Hepatocyte (in vitro differentiated cells): ENCODE measurements at regions not wholly inside any gene's neighbourhood (a gene's known extent, or its start where the extent isn't known, plus 50 kb on each side); places are given as distances from the start of the nearest gene placed in this dataset.

ENCODE experiments used
- DNase-seq: peaks from one replicate; pipeline ENCODE4 v3.0.0-alpha.2; 2016; ENCODE audit warnings: low spot score
- H2AFZ ChIP-seq: fragments of 200-600 bp; sonication (generic); 2 replicates; pipeline ENCODE4 v1.6.0; 2016; ENCODE audit warnings: antibody characterized with exemption, mild to moderate bottlenecking
- H3K27ac ChIP-seq: fragments of 200-600 bp; sonication (generic); 2 replicates; pipeline ENCODE4 v1.5.1; 2016; ENCODE audit warnings: mild to moderate bottlenecking
- H3K27me3 ChIP-seq: fragments of 200-600 bp; sonication (generic); 2 replicates; pipeline ENCODE4 v1.6.1; 2016
- H3K36me3 ChIP-seq: fragments of 200-600 bp; sonication (generic); replicated peaks from 2 replicates; pipeline ENCODE4 v1.5.1; 2016; ENCODE audit warnings: low read depth; ENCODE audit not compliant: insufficient read depth
- H3K4me1 ChIP-seq: fragments of 200-600 bp; sonication (generic); 2 replicates; pipeline ENCODE4 v1.5.1; 2016; ENCODE audit warnings: mild to moderate bottlenecking, moderate library complexity; ENCODE audit not compliant: insufficient read depth
- H3K4me2 ChIP-seq: fragments of 200-600 bp; sonication (generic); 2 replicates; pipeline ENCODE4 v1.6.0; 2016
- H3K4me3 ChIP-seq: fragments of 200-600 bp; sonication (generic); 2 replicates; pipeline ENCODE4 v1.5.1; 2016; ENCODE audit warnings: mild to moderate bottlenecking
- H3K79me2 ChIP-seq: fragments of 200-600 bp; sonication (generic); 2 replicates; pipeline ENCODE4 v1.6.0; 2017; ENCODE audit warnings: mild to moderate bottlenecking
- H3K9me2 ChIP-seq: fragments of 200-600 bp; sonication (generic); replicated peaks from 2 replicates; pipeline ENCODE4 v1.6.0; 2017; ENCODE audit warnings: mild to moderate bottlenecking; ENCODE audit not compliant: insufficient read depth
- H3K9me3 ChIP-seq: fragments of 200-600 bp; sonication (generic); 2 replicates; pipeline ENCODE4 v1.5.1; 2016; ENCODE audit warnings: low read depth, mild to moderate bottlenecking
- H4K20me1 ChIP-seq: fragments of 200-600 bp; sonication (generic); 2 replicates; pipeline ENCODE4 v1.6.0; 2016; ENCODE audit warnings: mild to moderate bottlenecking; ENCODE audit not compliant: insufficient read depth, poor library complexity, severe bottlenecking
- CTCF ChIP-seq: fragments of 200-600 bp; sonication (generic); IDR thresholded peaks from 2 replicates; pipeline ENCODE4 v1.5.1; 2016; ENCODE audit warnings: antibody characterized with exemption, mild to moderate bottlenecking; ENCODE audit not compliant: poor library complexity
- EZH2 ChIP-seq: fragments of 200-600 bp; sonication (generic); IDR thresholded peaks from 2 replicates; pipeline ENCODE4 v1.6.1; 2016; ENCODE audit warnings: antibody characterized with exemption, mild to moderate bottlenecking, borderline replicate concordance
- EZH2phosphoT487 ChIP-seq: fragments of 200-600 bp; sonication (generic); IDR thresholded peaks from one replicate; pipeline ENCODE4 v1.6.1; 2018; ENCODE audit warnings: antibody characterized with exemption, mild to moderate bottlenecking, low read depth, moderate library complexity; ENCODE audit not compliant: unreplicated experiment, severe bottlenecking
- WGBS: methylation state at CpG from one replicate; pipeline ENCODE4 v1.1.6; 2016; ENCODE audit warnings: low lambda C conversion rate; ENCODE audit errors: missing lambda C conversion rate; 5-methylcytosine and 5-hydroxymethylcytosine counted together

- Histone ChIP-seq H3K4me2 (no peak overlapping the region), H3K79me2 (no peaks in the 10 kb centered on the region), H4K20me1 (no peaks in the 10 kb centered on the region), H3K27ac (no peak overlapping the region), H3K4me3 (no peak overlapping the region), H3K36me3 (no peaks in the 10 kb centered on the region), H2AFZ (no peak overlapping the region), H3K9me3 (no peaks in the 10 kb centered on the region), H3K9me2 (no peaks in the 10 kb centered on the region), H3K27me3 (no peaks in the 10 kb centered on the region), H3K4me1 (no peaks in the 10 kb centered on the region)
- no peak for TF ChIP-seq CTCF
- no peak for TF ChIP-seq EZH2
- TF ChIP-seq EZH2phosphoT487: no peak
- DNase-seq: no peak
- 82% methylated on average over 1 of the region's 1 CpG for WGBS
Measured at GRCh38 chr1:69221524-69221923, 346.2 kb upstream of the LRRC7 start.

- WGBS: 65% methylated on average over 1 of the region's 1 CpG
- H3K4me3 ChIP-seq: no peak overlapping the region
- no peaks in the 10 kb centered on the region for H3K4me1 ChIP-seq
- H3K27me3 ChIP-seq: no peaks in the 10 kb centered on the region
- no peak overlapping the region for H2AFZ ChIP-seq
- DNase-seq: no peak
- H3K9me3 ChIP-seq: no peaks in the 10 kb centered on the region
- no peaks in the 10 kb centered on the region for H3K36me3 ChIP-seq
- no peaks in the 10 kb centered on the region for H3K9me2 ChIP-seq
- no peak for TF ChIP-seq EZH2
- TF ChIP-seq EZH2phosphoT487: no peak
- TF ChIP-seq CTCF: no peak
- no peak overlapping the region for H3K4me2 ChIP-seq
- H4K20me1 ChIP-seq: no peaks in the 10 kb centered on the region
- H3K27ac ChIP-seq: no peak overlapping the region
- no peaks in the 10 kb centered on the region for H3K79me2 ChIP-seq
Measured at GRCh38 chr1:69223156-69223555, 344.6 kb upstream of the LRRC7 start.

GRCh38 chr1:69228501-69228900 is 339.2 kb upstream of the LRRC7 start:
- H4K20me1 ChIP-seq: no peaks in the 10 kb centered on the region
- H3K4me2 ChIP-seq: no peak overlapping the region
- no peak overlapping the region for H3K27ac ChIP-seq
- no peaks in the 10 kb centered on the region for H3K9me2 ChIP-seq
- WGBS: 0% methylated on average over 1 of the region's 1 CpG
- H3K27me3 ChIP-seq: no peaks in the 10 kb centered on the region
- TF ChIP-seq EZH2 (no peak), EZH2phosphoT487 (no peak), CTCF (no peak)
- H3K79me2 ChIP-seq: no peaks in the 10 kb centered on the region
- H2AFZ ChIP-seq: no peak overlapping the region
- no peaks in the 10 kb centered on the region for H3K36me3 ChIP-seq
- no peak for DNase-seq
- H3K9me3 ChIP-seq: no peaks in the 10 kb centered on the region
- H3K4me3 ChIP-seq: no peak overlapping the region
- H3K4me1 ChIP-seq: no peaks in the 10 kb centered on the region

GRCh38 chr1:69230208-69230607 is 337.5 kb upstream of the LRRC7 start:
- no peak overlapping the region for H2AFZ ChIP-seq
- no peaks in the 10 kb centered on the region for H3K27me3 ChIP-seq
- TF ChIP-seq EZH2 (no peak), CTCF (no peak), EZH2phosphoT487 (no peak)
- no peaks in the 10 kb centered on the region for H3K9me3 ChIP-seq
- no peaks in the 10 kb centered on the region for H3K4me1 ChIP-seq
- no peak for DNase-seq
- H3K4me2 ChIP-seq: no peak overlapping the region
- H3K9me2 ChIP-seq: no peaks in the 10 kb centered on the region
- H3K4me3 ChIP-seq: no peak overlapping the region
- H3K36me3 ChIP-seq: no peaks in the 10 kb centered on the region
- H3K79me2 ChIP-seq: no peaks in the 10 kb centered on the region
- no peak overlapping the region for H3K27ac ChIP-seq
- H4K20me1 ChIP-seq: no peaks in the 10 kb centered on the region
